Coronary artery (tissue), 2 donors: ENCODE measurements at regions not wholly inside any gene's neighbourhood (a gene's known extent, or its start where the extent isn't known, plus 50 kb on each side); places are given as distances from the start of the nearest gene placed in this dataset.

Experiments used
- DNase-seq: peaks from one replicate; pipeline ENCODE4 v3.0.0-alpha.2; 2017; ENCODE audit warnings: low spot score
- H3K27ac ChIP-seq, 2 donors: fragments of 200-600 bp; sonication (generic); one replicate each; pipeline ENCODE4 v1.5.1; 2016 to 2019
- H3K4me3 ChIP-seq: fragments of 200-600 bp; sonication (generic); 2 replicates; pipeline ENCODE4 v1.5.1; 2016; ENCODE audit warnings: mild to moderate bottlenecking, moderate library complexity
- CTCF ChIP-seq: fragments of 200-600 bp; sonication (generic); IDR thresholded peaks from one replicate; pipeline ENCODE4 v1.5.1; 2019; ENCODE audit warnings: antibody characterized with exemption

- no peak for DNase-seq
- TF ChIP-seq CTCF = no peak
Observed at GRCh38 chr13:105177265-105177900, 1358.1 kb downstream of the EFNB2 start.

GRCh38 chr13:105170438-105170837 is 1365.0 kb downstream of the EFNB2 start:
- no peak overlapping the region for H3K4me3 ChIP-seq
- TF ChIP-seq CTCF = no peak
- DNase-seq = no peak
- no peak overlapping the region for H3K27ac ChIP-seq

More at GRCh38 chr13:105177265-105177900, 1358.1 kb downstream of the EFNB2 start:
- H3K4me3 ChIP-seq = no peak overlapping the region
- H3K27ac ChIP-seq = no peak overlapping the region

GRCh38 chr13:105168295-105168694 is 1367.2 kb downstream of the EFNB2 start:
- no peak overlapping the region for H3K4me3 ChIP-seq
- no peak for DNase-seq
- no peak for TF ChIP-seq CTCF
- H3K27ac ChIP-seq = no peak overlapping the region

- no peak for DNase-seq
- H3K4me3 ChIP-seq = no peak overlapping the region
- TF ChIP-seq CTCF = no peak
- H3K27ac ChIP-seq = no peak overlapping the region
Observed at GRCh38 chr13:105167385-105167784, 1368.1 kb downstream of the EFNB2 start.

- no peak for TF ChIP-seq CTCF
- no peak for DNase-seq
- Histone ChIP-seq H3K27ac (no peak overlapping the region), H3K4me3 (no peak overlapping the region)
Observed at GRCh38 chr13:105165449-105166125, 1369.9 kb downstream of the EFNB2 start.

- no peak for TF ChIP-seq CTCF
- H3K27ac ChIP-seq = no peak overlapping the region
- DNase-seq = no peak
- H3K4me3 ChIP-seq = no peak overlapping the region
Observed at GRCh38 chr13:105159841-105160240, 1375.6 kb downstream of the EFNB2 start.

- Histone ChIP-seq H3K27ac (no peak overlapping the region), H3K4me3 (no peak overlapping the region)
- TF ChIP-seq CTCF = no peak
- DNase-seq = no peak
Observed at GRCh38 chr13:105153611-105154010, 1381.9 kb downstream of the EFNB2 start.
